ENCODE measurements at regions not wholly inside any gene's neighbourhood (a gene's known extent, or its start where the extent isn't known, plus 50 kb on each side); places are given as distances from the start of the nearest gene placed in this dataset.
A peak's percentile ranks its signal among the peaks of the same experiment; 100 is the strongest.
"Not testable (repeated sequence)": the region's sequence is repeated elsewhere in the genome, so short reads cannot be mapped to it uniquely, and the experiment has no call there.

- no peak for DNase-seq
These were observed 185.8 kb downstream of the B3GLCT start for GRCh38 chr13:31385540-31385939.

GRCh38 chr13:31394506-31394905, 194.7 kb downstream of the B3GLCT start:
- no peak for DNase-seq

- DNase-seq: no peak
These were observed 195.3 kb downstream of the B3GLCT start for GRCh38 chr13:31395090-31395489.

GRCh38 chr13:31399690-31400089, 199.9 kb downstream of the B3GLCT start:
- DNase-seq: no peak

GRCh38 chr13:31403711-31404110, 203.9 kb downstream of the B3GLCT start:
- DNase-seq: not testable (repeated sequence)

GRCh38 chr13:31408927-31409326, 209.2 kb downstream of the B3GLCT start:
- no peak for DNase-seq

- DNase-seq: no peak
These were observed 210.0 kb downstream of the B3GLCT start for GRCh38 chr13:31409678-31410356.

- DNase-seq: no peak
These were observed 213.7 kb downstream of the B3GLCT start for GRCh38 chr13:31413516-31413915.

GRCh38 chr13:31416066-31416465, 216.3 kb downstream of the B3GLCT start:
- DNase-seq: no peak

GRCh38 chr13:31418186-31418585, 218.4 kb downstream of the B3GLCT start:
- no peak for DNase-seq

- no peak for DNase-seq
These were observed 222.0 kb downstream of the B3GLCT start for GRCh38 chr13:31421756-31422155.

GRCh38 chr13:31424130-31424729, 224.5 kb downstream of the B3GLCT start:
- peak; percentile 41 for DNase-seq

- DNase-seq: no peak
These were observed 226.6 kb downstream of the B3GLCT start for GRCh38 chr13:31426395-31426794.

GRCh38 chr13:31427151-31428100, 227.7 kb downstream of the B3GLCT start:
- DNase-seq: no peak

GRCh38 chr13:31431722-31432137, 232.0 kb downstream of the B3GLCT start:
- DNase-seq: no peak

- no peak for DNase-seq
These were observed 233.4 kb downstream of the B3GLCT start for GRCh38 chr13:31433207-31433606.

- no peak for DNase-seq
These were observed 234.0 kb downstream of the B3GLCT start for GRCh38 chr13:31433746-31434145.

- DNase-seq: no peak
These were observed 234.8 kb downstream of the B3GLCT start for GRCh38 chr13:31434613-31435012.

GRCh38 chr13:31435536-31435935, 235.8 kb downstream of the B3GLCT start:
- DNase-seq: no peak

- DNase-seq: no peak
These were observed 236.7 kb downstream of the B3GLCT start for GRCh38 chr13:31436478-31436877.

- peak; percentile 24 for DNase-seq
These were observed 238.2 kb downstream of the B3GLCT start for GRCh38 chr13:31437975-31438374.

- DNase-seq: no peak
These were observed 240.4 kb downstream of the B3GLCT start for GRCh38 chr13:31440132-31440531.

GRCh38 chr13:31441800-31442510, 242.2 kb downstream of the B3GLCT start:
- no peak for DNase-seq

Data from amniotic stem cell (primary cell).